Activated naive CD8-positive, alpha-beta T cell treated with anti-CD3 and anti-CD28 coated beads, Interleukin-2, amount 50 U/mL, for 16 hours (primary cell): ENCODE measurements at regions not wholly inside any gene's neighbourhood (a gene's known extent, or its start where the extent isn't known, plus 50 kb on each side); places are given as distances from the start of the nearest gene placed in this dataset.
"Not testable (repeated sequence)": the region's sequence is repeated elsewhere in the genome, so short reads cannot be mapped to it uniquely, and the experiment has no call there.

Source experiments
- DNase-seq: peaks from one replicate; pipeline ENCODE4 v3.0.0-alpha.2; 2020; ENCODE audit warnings: low read depth, low spot score

- no peak for DNase-seq
Measured at GRCh38 chr13:79625517-79625916, 144.6 kb downstream of the NDFIP2 start.

GRCh38 chr13:79621902-79622301, 140.9 kb downstream of the NDFIP2 start:
- DNase-seq: no peak

- no peak for DNase-seq
Measured at GRCh38 chr13:79621449-79621848, 140.5 kb downstream of the NDFIP2 start.

GRCh38 chr13:79614250-79614918, 133.4 kb downstream of the NDFIP2 start:
- DNase-seq: no peak

DNA sequence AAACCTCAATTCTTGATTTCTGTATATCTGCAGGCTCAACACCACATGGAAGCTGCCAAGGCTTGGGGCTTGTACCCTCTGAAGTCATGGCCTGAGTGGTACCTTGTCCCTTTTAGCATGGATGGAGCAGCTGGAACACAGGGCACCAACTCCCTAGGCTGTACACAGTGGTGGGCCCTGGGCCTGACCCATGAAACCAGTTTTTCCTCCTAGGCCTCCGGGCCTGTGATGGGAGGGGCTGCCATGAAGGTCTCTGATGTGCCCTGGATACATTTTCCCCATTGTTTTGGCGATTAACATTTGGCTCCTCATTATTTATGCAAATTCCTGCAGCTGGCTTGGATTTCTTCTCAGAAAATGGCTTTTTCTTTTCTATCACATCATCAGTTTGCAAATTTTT, 131.6 kb downstream of the NDFIP2 start:
- no peak for DNase-seq

GRCh38 chr13:79607895-79608294, 126.9 kb downstream of the NDFIP2 start:
- not testable (repeated sequence) for DNase-seq
